NCI-H226 (cell line): ENCODE measurements at regions not wholly inside any gene's neighbourhood (a gene's known extent, or its start where the extent isn't known, plus 50 kb on each side); places are given as distances from the start of the nearest gene placed in this dataset.
A peak's percentile ranks its signal among the peaks of the same experiment; 100 is the strongest.

Source experiments
- DNase-seq: peaks from one replicate; pipeline ENCODE4 v3.0.0-alpha.2; 2015

- no peak for DNase-seq
Observed at GRCh38 chr11:28459912-28460311, 351.7 kb downstream of the METTL15 start.

- peak; percentile 68 for DNase-seq
Observed at GRCh38 chr11:28457481-28458065, 349.4 kb downstream of the METTL15 start.

GRCh38 chr11:28448186-28448585 lies 340.0 kb downstream of the METTL15 start:
- DNase-seq, result no peak

- no peak for DNase-seq
Observed at GRCh38 chr11:28447226-28447625, 339.0 kb downstream of the METTL15 start.

GRCh38 chr11:28442131-28442530 lies 333.9 kb downstream of the METTL15 start:
- peak; percentile 66 for DNase-seq

- no peak for DNase-seq
Observed at GRCh38 chr11:28439403-28439802, 331.2 kb downstream of the METTL15 start.

GRCh38 chr11:28420099-28420498 lies 311.9 kb downstream of the METTL15 start:
- no peak for DNase-seq

- DNase-seq, result no peak
Observed at GRCh38 chr11:28417601-28418323, 309.6 kb downstream of the METTL15 start.

GRCh38 chr11:28412029-28412428 lies 303.8 kb downstream of the METTL15 start:
- DNase-seq, result no peak

GRCh38 chr11:28401446-28401845 lies 293.3 kb downstream of the METTL15 start:
- DNase-seq, result no peak

GRCh38 chr11:28400331-28401100 lies 292.3 kb downstream of the METTL15 start:
- DNase-seq, result no peak

GRCh38 chr11:28393348-28393747 lies 285.2 kb downstream of the METTL15 start:
- DNase-seq, result no peak

- peak; percentile 97 for DNase-seq
Observed at GRCh38 chr11:28384418-28384817, 276.2 kb downstream of the METTL15 start.

GRCh38 chr11:28383456-28383855 lies 275.3 kb downstream of the METTL15 start:
- DNase-seq, result no peak
